Activated CD4-positive, alpha-beta T cell treated with anti-CD3 and anti-CD28 coated beads, Interleukin-2, amount 10 ng/mL, durations not matched to agents 7 days and 5 days (primary cell): ENCODE measurements at regions not wholly inside any gene's neighbourhood (a gene's known extent, or its start where the extent isn't known, plus 50 kb on each side); places are given as distances from the start of the nearest gene placed in this dataset.

Experiments used
- CTCF ChIA-PET: fragments of 350-600 bp; sonication (Branson Sonifier 250); formaldehyde crosslinking; loops from one replicate; lab custom pipeline; 2021; ENCODE audit warnings: antibody characterized with exemption; lab: Charles Lee
- POLR2A ChIA-PET: fragments of 350-600 bp; sonication (Branson Sonifier 250); formaldehyde crosslinking; loops from one replicate; lab custom pipeline; 2021; ENCODE audit warnings: antibody characterized with exemption; lab: Charles Lee
- DNase-seq: peaks from one replicate; pipeline ENCODE4 v3.0.0-alpha.2; 2020
- H3K27ac Mint-ChIP-seq: one replicate; pipeline ENCODE4 v1.8.0; 2021; ENCODE audit warnings: mild to moderate bottlenecking, moderate library complexity, mixed read lengths
- H3K27me3 Mint-ChIP-seq: one replicate; pipeline ENCODE4 v1.8.0; 2021; ENCODE audit warnings: mixed read lengths
- H3K36me3 Mint-ChIP-seq: one replicate; pipeline ENCODE4 v1.8.0; 2021; ENCODE audit warnings: low read depth, mixed read lengths
- H3K4me1 Mint-ChIP-seq: one replicate; pipeline ENCODE4 v1.8.0; 2021; ENCODE audit warnings: mixed read lengths
- H3K4me3 Mint-ChIP-seq: one replicate; pipeline ENCODE4 v1.8.0; 2021; ENCODE audit warnings: mild to moderate bottlenecking, moderate library complexity, mixed read lengths
- H3K9me3 Mint-ChIP-seq: one replicate; pipeline ENCODE4 v1.8.0; 2021; ENCODE audit warnings: mixed read lengths

- Mint-ChIP-seq H3K27me3 (no peaks in the 10 kb centered on the region), H3K36me3 (peaks cover 9% of the 10 kb centered on the region), H3K4me1 (peaks cover 24% of the 10 kb centered on the region), H3K27ac (peak overlapping the region; percentile 72), H3K9me3 (peaks cover 8% of the 10 kb centered on the region), H3K4me3 (no peak overlapping the region)
- CTCF ChIA-PET, result no interaction called here
- DNase-seq, result peak; percentile 10
- POLR2A ChIA-PET, result no interaction called here
These were observed 383.7 kb downstream of the SOCS6 start for GRCh38 chr18:70672581-70672980.

- Mint-ChIP-seq H3K27me3 (no peaks in the 10 kb centered on the region), H3K9me3 (peaks cover 8% of the 10 kb centered on the region), H3K4me3 (no peak overlapping the region), H3K27ac (peak overlapping the region; percentile 72), H3K36me3 (peaks cover 9% of the 10 kb centered on the region), H3K4me1 (peaks cover 24% of the 10 kb centered on the region)
- POLR2A ChIA-PET, result no interaction called here
- no peak for DNase-seq
- CTCF ChIA-PET, result interaction anchor here (1.2 kb wide), 1 partner anchor 14 kb away, joined by 5 read pairs; no protein-coding TSS in a partner anchor
These were observed 383.2 kb downstream of the SOCS6 start for GRCh38 chr18:70671889-70672565.

- peaks cover 9% of the 10 kb centered on the region for H3K9me3 Mint-ChIP-seq
- peaks cover 26% of the 10 kb centered on the region for H3K4me1 Mint-ChIP-seq
- H3K27me3 Mint-ChIP-seq, result no peaks in the 10 kb centered on the region
- CTCF ChIA-PET, result no interaction called here
- POLR2A ChIA-PET, result no interaction called here
- peaks cover 11% of the 10 kb centered on the region for H3K36me3 Mint-ChIP-seq
- no peak overlapping the region for H3K4me3 Mint-ChIP-seq
- DNase-seq, result no peak
- H3K27ac Mint-ChIP-seq, result no peak overlapping the region
These were observed 378.1 kb downstream of the SOCS6 start for GRCh38 chr18:70666936-70667335.

- peaks cover 2% of the 10 kb centered on the region for H3K9me3 Mint-ChIP-seq
- no peak overlapping the region for H3K4me3 Mint-ChIP-seq
- CTCF ChIA-PET, result no interaction called here
- H3K27me3 Mint-ChIP-seq, result no peaks in the 10 kb centered on the region
- peaks cover 5% of the 10 kb centered on the region for H3K36me3 Mint-ChIP-seq
- peaks cover 39% of the 10 kb centered on the region for H3K4me1 Mint-ChIP-seq
- no peak for DNase-seq
- peak overlapping the region; percentile 71 for H3K27ac Mint-ChIP-seq
- POLR2A ChIA-PET, result no interaction called here
These were observed 374.3 kb downstream of the SOCS6 start for GRCh38 chr18:70663141-70663540.

- Mint-ChIP-seq H3K27me3 (no peaks in the 10 kb centered on the region), H3K27ac (peak overlapping the region; percentile 71), H3K4me1 (peaks cover 39% of the 10 kb centered on the region), H3K4me3 (no peak overlapping the region), H3K36me3 (peaks cover 2% of the 10 kb centered on the region), H3K9me3 (peaks cover 2% of the 10 kb centered on the region)
- ChIA-PET CTCF (no interaction called here), POLR2A (no interaction called here)
- no peak for DNase-seq
These were observed 373.7 kb downstream of the SOCS6 start for GRCh38 chr18:70662588-70662987.

GRCh38 chr18:70659036-70659925 is 370.4 kb downstream of the SOCS6 start:
- peaks cover 39% of the 10 kb centered on the region for H3K4me1 Mint-ChIP-seq
- H3K36me3 Mint-ChIP-seq, result no peaks in the 10 kb centered on the region
- no peak overlapping the region for H3K27ac Mint-ChIP-seq
- H3K4me3 Mint-ChIP-seq, result peak overlapping the region; percentile 12
- ChIA-PET POLR2A (no interaction called here), CTCF (interaction anchor here (2.1 kb wide), 1 partner anchor 12 kb away, joined by 5 read pairs; no protein-coding TSS in a partner anchor)
- no peaks in the 10 kb centered on the region for H3K9me3 Mint-ChIP-seq
- H3K27me3 Mint-ChIP-seq, result no peaks in the 10 kb centered on the region
- DNase-seq, result peak; percentile 25

GRCh38 chr18:70653671-70654070 is 364.8 kb downstream of the SOCS6 start:
- H3K27ac Mint-ChIP-seq, result no peak overlapping the region

GRCh38 chr18:70650878-70651277 is 362.0 kb downstream of the SOCS6 start:
- Mint-ChIP-seq H3K4me1 (peaks cover 7% of the 10 kb centered on the region), H3K27me3 (no peaks in the 10 kb centered on the region), H3K9me3 (peaks cover 9% of the 10 kb centered on the region), H3K36me3 (peaks cover 2% of the 10 kb centered on the region), H3K4me3 (no peak overlapping the region), H3K27ac (peak overlapping the region; percentile 14)
- CTCF ChIA-PET, result no interaction called here
- POLR2A ChIA-PET, result no interaction called here
- no peak for DNase-seq

More at GRCh38 chr18:70653671-70654070, 364.8 kb downstream of the SOCS6 start:
- ChIA-PET POLR2A (no interaction called here), CTCF (no interaction called here)
- Mint-ChIP-seq H3K27me3 (no peaks in the 10 kb centered on the region), H3K9me3 (peaks cover 9% of the 10 kb centered on the region), H3K4me1 (peaks cover 9% of the 10 kb centered on the region), H3K36me3 (peaks cover 2% of the 10 kb centered on the region), H3K4me3 (no peak overlapping the region)
- DNase-seq, result no peak

GRCh38 chr18:70649683-70650082 is 360.8 kb downstream of the SOCS6 start:
- Mint-ChIP-seq H3K9me3 (peaks cover 9% of the 10 kb centered on the region), H3K27me3 (no peaks in the 10 kb centered on the region), H3K36me3 (peaks cover 2% of the 10 kb centered on the region), H3K4me3 (no peak overlapping the region), H3K27ac (no peak overlapping the region), H3K4me1 (peaks cover 7% of the 10 kb centered on the region)
- CTCF ChIA-PET, result no interaction called here
- DNase-seq, result no peak
- POLR2A ChIA-PET, result no interaction called here

GRCh38 chr18:70645971-70646370 is 357.1 kb downstream of the SOCS6 start:
- POLR2A ChIA-PET, result no interaction called here
- H3K27ac Mint-ChIP-seq, result no peak overlapping the region
- H3K27me3 Mint-ChIP-seq, result no peaks in the 10 kb centered on the region
- peaks cover 5% of the 10 kb centered on the region for H3K4me1 Mint-ChIP-seq
- H3K4me3 Mint-ChIP-seq, result no peak overlapping the region
- DNase-seq, result no peak
- peaks cover 2% of the 10 kb centered on the region for H3K36me3 Mint-ChIP-seq
- peaks cover 6% of the 10 kb centered on the region for H3K9me3 Mint-ChIP-seq
- CTCF ChIA-PET, result no interaction called here

GRCh38 chr18:70643812-70644211 is 355.0 kb downstream of the SOCS6 start:
- no peaks in the 10 kb centered on the region for H3K27me3 Mint-ChIP-seq
- no peak for DNase-seq
- ChIA-PET CTCF (no interaction called here), POLR2A (no interaction called here)
- peaks cover 7% of the 10 kb centered on the region for H3K9me3 Mint-ChIP-seq
- no peak overlapping the region for H3K4me3 Mint-ChIP-seq
- H3K36me3 Mint-ChIP-seq, result no peaks in the 10 kb centered on the region
- H3K27ac Mint-ChIP-seq, result no peak overlapping the region
- peaks cover 2% of the 10 kb centered on the region for H3K4me1 Mint-ChIP-seq

- H3K27ac Mint-ChIP-seq, result no peak overlapping the region
- CTCF ChIA-PET, result no interaction called here
- DNase-seq, result no peak
- H3K4me1 Mint-ChIP-seq, result peaks cover 2% of the 10 kb centered on the region
- H3K36me3 Mint-ChIP-seq, result no peaks in the 10 kb centered on the region
- no peaks in the 10 kb centered on the region for H3K27me3 Mint-ChIP-seq
- no peak overlapping the region for H3K4me3 Mint-ChIP-seq
- peaks cover 7% of the 10 kb centered on the region for H3K9me3 Mint-ChIP-seq
- POLR2A ChIA-PET, result no interaction called here
These were observed 352.4 kb downstream of the SOCS6 start for GRCh38 chr18:70641156-70641775.

- H3K36me3 Mint-ChIP-seq, result no peaks in the 10 kb centered on the region
- H3K4me1 Mint-ChIP-seq, result peaks cover 2% of the 10 kb centered on the region
- H3K27me3 Mint-ChIP-seq, result no peaks in the 10 kb centered on the region
- H3K27ac Mint-ChIP-seq, result no peak overlapping the region
- H3K4me3 Mint-ChIP-seq, result no peak overlapping the region
- H3K9me3 Mint-ChIP-seq, result peaks cover 7% of the 10 kb centered on the region
- CTCF ChIA-PET, result no interaction called here
- POLR2A ChIA-PET, result no interaction called here
- no peak for DNase-seq
These were observed 351.6 kb downstream of the SOCS6 start for GRCh38 chr18:70640336-70640887.
